ENCODE measurements at regions not wholly inside any gene's neighbourhood (a gene's known extent, or its start where the extent isn't known, plus 50 kb on each side); places are given as distances from the start of the nearest gene placed in this dataset.

DNA sequence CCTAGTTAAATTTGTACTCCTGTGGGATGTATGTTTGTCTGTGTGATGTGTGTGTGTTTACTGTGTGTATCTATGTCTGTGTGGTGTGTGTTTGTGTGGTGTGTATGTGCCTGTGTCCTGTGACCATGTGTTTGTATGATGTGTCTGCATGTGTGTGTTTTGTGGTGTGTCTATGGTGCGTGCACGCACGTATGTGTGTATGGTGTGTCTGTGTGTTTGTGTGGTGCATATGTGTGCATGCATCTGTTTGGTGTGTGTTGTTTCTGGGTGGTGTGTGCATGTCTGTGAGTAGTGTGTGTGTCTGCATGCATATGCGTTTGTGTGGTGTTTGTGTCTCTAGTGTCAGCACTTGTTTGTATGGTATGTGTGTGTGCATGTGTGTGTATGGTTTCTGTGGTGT is 174.2 kb upstream of the RBFOX1 start:
- no peaks in the 10 kb centered on the region for H3K36me3 Mint-ChIP-seq
- no peak overlapping the region for H3K27ac Mint-ChIP-seq
- H3K27me3 Mint-ChIP-seq: no peaks in the 10 kb centered on the region
- no peaks in the 10 kb centered on the region for H3K4me1 Mint-ChIP-seq (ENCODE audit: low read depth)
- H3K4me3 Mint-ChIP-seq: no peak overlapping the region
- no peaks in the 10 kb centered on the region for H3K9me3 Mint-ChIP-seq (ENCODE audit: low read depth)

DNA sequence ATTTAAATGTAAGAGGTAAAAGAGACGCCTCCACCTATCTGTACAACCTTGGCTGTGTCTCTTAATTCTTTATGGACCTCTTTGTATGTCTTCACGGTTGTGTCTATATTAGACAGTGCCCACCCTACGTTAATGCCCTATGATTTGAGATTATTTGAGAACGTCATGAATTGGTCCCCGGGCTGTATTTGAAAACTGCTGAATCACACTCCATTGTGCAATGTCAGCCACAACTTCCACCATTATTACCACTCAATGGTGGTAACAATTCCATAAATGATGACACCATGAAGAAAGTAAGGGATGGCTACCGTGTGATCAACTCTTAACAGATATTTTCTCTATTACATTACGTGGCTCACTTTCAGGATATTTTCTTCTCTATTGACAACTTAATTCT is 182.4 kb upstream of the RBFOX1 start:
- no peaks in the 10 kb centered on the region for H3K4me1 Mint-ChIP-seq (ENCODE audit: low read depth)
- H3K27ac Mint-ChIP-seq: no peak overlapping the region
- H3K36me3 Mint-ChIP-seq: no peaks in the 10 kb centered on the region
- no peaks in the 10 kb centered on the region for H3K27me3 Mint-ChIP-seq
- H3K4me3 Mint-ChIP-seq: no peak overlapping the region
- peaks cover 21% of the 10 kb centered on the region for H3K9me3 Mint-ChIP-seq (ENCODE audit: low read depth)

DNA sequence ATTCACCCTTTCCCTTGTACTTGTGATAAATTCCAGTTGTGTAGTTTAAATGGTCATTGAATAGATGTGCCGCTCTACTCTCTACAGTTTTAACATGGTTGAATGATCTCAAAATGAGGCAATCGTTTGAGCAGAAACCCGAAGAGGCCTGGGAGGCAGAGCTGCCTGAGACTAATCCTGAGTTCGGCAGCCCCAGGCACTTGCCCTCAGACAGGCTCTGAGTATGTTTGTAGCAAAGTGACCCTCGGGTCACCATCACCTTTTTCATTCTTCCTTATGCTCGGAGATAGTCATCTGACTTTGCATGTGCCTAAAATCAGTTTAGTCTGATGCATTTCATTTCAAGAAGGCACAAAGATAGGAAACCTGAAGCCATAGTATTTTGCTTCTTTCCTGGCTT is 184.0 kb upstream of the RBFOX1 start:
- H3K9me3 Mint-ChIP-seq (ENCODE audit: low read depth): peaks cover 21% of the 10 kb centered on the region
- H3K27me3 Mint-ChIP-seq: no peaks in the 10 kb centered on the region

GRCh38 chr16:7140899-7141298 is 191.7 kb upstream of the RBFOX1 start:
- Mint-ChIP-seq H3K27me3 (no peaks in the 10 kb centered on the region), H3K4me1 (ENCODE audit: low read depth) (no peaks in the 10 kb centered on the region), H3K9me3 (ENCODE audit: low read depth) (no peaks in the 10 kb centered on the region), H3K36me3 (no peaks in the 10 kb centered on the region), H3K4me3 (no peak overlapping the region), H3K27ac (no peak overlapping the region)

More for the DNA sequence above, 184.0 kb upstream of the RBFOX1 start:
- no peaks in the 10 kb centered on the region for H3K36me3 Mint-ChIP-seq
- H3K4me3 Mint-ChIP-seq: no peak overlapping the region
- H3K4me1 Mint-ChIP-seq (ENCODE audit: low read depth): no peaks in the 10 kb centered on the region
- no peak overlapping the region for H3K27ac Mint-ChIP-seq

- Mint-ChIP-seq H3K36me3 (no peaks in the 10 kb centered on the region), H3K27me3 (no peaks in the 10 kb centered on the region), H3K27ac (no peak overlapping the region), H3K4me1 (ENCODE audit: low read depth) (no peaks in the 10 kb centered on the region), H3K4me3 (no peak overlapping the region), H3K9me3 (ENCODE audit: low read depth) (no peaks in the 10 kb centered on the region)
These were observed 194.9 kb upstream of the RBFOX1 start for GRCh38 chr16:7137560-7138330.

DNA sequence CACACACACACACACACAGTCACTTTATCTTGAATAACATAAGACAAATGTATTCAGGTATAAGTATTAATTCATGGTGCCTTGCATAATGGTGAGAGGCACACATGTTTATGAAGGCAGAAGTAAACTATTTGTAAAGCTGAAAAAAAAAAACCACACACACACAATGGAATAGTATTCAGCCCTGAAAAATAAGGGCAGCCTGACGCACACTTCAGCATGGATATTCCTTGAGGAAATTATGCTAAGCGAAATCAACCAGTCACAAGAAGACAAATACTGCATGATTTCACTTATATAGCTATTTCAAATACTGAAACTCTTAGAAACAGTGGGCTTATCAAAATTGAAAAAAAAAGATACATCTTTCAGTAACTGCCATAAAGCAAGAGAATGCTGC is 200.2 kb upstream of the RBFOX1 start:
- Mint-ChIP-seq H3K27ac (no peak overlapping the region), H3K4me1 (ENCODE audit: low read depth) (no peaks in the 10 kb centered on the region), H3K36me3 (no peaks in the 10 kb centered on the region), H3K27me3 (no peaks in the 10 kb centered on the region), H3K4me3 (no peak overlapping the region), H3K9me3 (ENCODE audit: low read depth) (no peaks in the 10 kb centered on the region)

GRCh38 chr16:7124701-7125100 is 207.9 kb upstream of the RBFOX1 start:
- H3K27ac Mint-ChIP-seq: no peak overlapping the region
- H3K27me3 Mint-ChIP-seq: no peaks in the 10 kb centered on the region
- no peak overlapping the region for H3K4me3 Mint-ChIP-seq
- no peaks in the 10 kb centered on the region for H3K36me3 Mint-ChIP-seq
- no peaks in the 10 kb centered on the region for H3K9me3 Mint-ChIP-seq (ENCODE audit: low read depth)
- no peaks in the 10 kb centered on the region for H3K4me1 Mint-ChIP-seq (ENCODE audit: low read depth)

GRCh38 chr16:7124242-7124641 is 208.4 kb upstream of the RBFOX1 start:
- Mint-ChIP-seq H3K9me3 (ENCODE audit: low read depth) (no peaks in the 10 kb centered on the region), H3K4me1 (ENCODE audit: low read depth) (no peaks in the 10 kb centered on the region), H3K27me3 (no peaks in the 10 kb centered on the region), H3K27ac (no peak overlapping the region), H3K36me3 (no peaks in the 10 kb centered on the region), H3K4me3 (no peak overlapping the region)

DNA sequence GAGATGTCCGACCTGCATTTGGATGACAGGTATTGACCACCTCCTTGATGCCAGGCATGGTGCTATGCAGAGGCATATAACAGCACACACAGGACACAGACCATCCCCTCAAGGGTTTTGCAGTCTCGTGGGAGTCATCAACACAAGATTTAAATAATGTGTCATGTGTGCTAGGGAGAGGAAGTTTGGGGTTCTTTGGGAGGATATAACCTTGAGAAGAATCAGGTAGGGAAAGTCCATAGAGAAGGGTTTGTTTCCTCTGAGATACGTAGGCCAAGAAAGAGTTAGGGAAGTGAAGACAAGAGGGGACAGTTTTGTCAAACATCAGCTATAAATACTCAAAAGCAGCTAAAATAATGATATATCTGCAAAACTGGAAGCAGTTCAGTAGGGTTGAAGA is 215.9 kb upstream of the RBFOX1 start:
- Mint-ChIP-seq H3K4me3 (no peak overlapping the region), H3K9me3 (ENCODE audit: low read depth) (peaks cover 1% of the 10 kb centered on the region), H3K36me3 (no peaks in the 10 kb centered on the region), H3K4me1 (ENCODE audit: low read depth) (no peaks in the 10 kb centered on the region), H3K27me3 (no peaks in the 10 kb centered on the region), H3K27ac (no peak overlapping the region)

GRCh38 chr16:7115898-7116297 is 216.7 kb upstream of the RBFOX1 start:
- no peaks in the 10 kb centered on the region for H3K27me3 Mint-ChIP-seq
- H3K4me3 Mint-ChIP-seq: no peak overlapping the region
- no peak overlapping the region for H3K27ac Mint-ChIP-seq
- peaks cover 3% of the 10 kb centered on the region for H3K9me3 Mint-ChIP-seq (ENCODE audit: low read depth)
- no peaks in the 10 kb centered on the region for H3K36me3 Mint-ChIP-seq
- H3K4me1 Mint-ChIP-seq (ENCODE audit: low read depth): no peaks in the 10 kb centered on the region

GRCh38 chr16:7113949-7114348 is 218.7 kb upstream of the RBFOX1 start:
- H3K4me1 Mint-ChIP-seq (ENCODE audit: low read depth): no peaks in the 10 kb centered on the region
- no peak overlapping the region for H3K4me3 Mint-ChIP-seq
- no peaks in the 10 kb centered on the region for H3K36me3 Mint-ChIP-seq
- no peaks in the 10 kb centered on the region for H3K27me3 Mint-ChIP-seq
- peaks cover 3% of the 10 kb centered on the region for H3K9me3 Mint-ChIP-seq (ENCODE audit: low read depth)
- H3K27ac Mint-ChIP-seq: no peak overlapping the region

DNA sequence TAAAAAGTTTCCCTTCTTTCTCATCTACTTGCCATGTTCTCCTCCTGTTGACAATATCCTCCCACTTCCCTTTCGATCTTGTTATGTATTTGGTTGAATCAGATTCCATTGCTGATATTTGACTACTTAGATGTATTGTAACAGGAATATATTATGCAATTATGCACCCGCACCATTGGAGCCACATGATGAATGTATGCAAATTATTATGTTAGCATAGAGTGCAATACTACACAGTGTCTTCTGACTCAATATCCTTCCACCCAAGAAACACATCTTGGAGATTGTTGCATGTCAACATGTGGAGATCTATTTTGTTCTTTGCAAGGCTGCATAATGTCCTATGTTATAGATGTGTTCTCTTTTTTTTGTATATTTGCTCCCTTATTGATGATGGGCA is 219.2 kb upstream of the RBFOX1 start:
- H3K9me3 Mint-ChIP-seq (ENCODE audit: low read depth): peaks cover 3% of the 10 kb centered on the region
- no peak overlapping the region for H3K4me3 Mint-ChIP-seq
- no peak overlapping the region for H3K27ac Mint-ChIP-seq
- H3K27me3 Mint-ChIP-seq: no peaks in the 10 kb centered on the region
- H3K36me3 Mint-ChIP-seq: no peaks in the 10 kb centered on the region
- H3K4me1 Mint-ChIP-seq (ENCODE audit: low read depth): no peaks in the 10 kb centered on the region

- Mint-ChIP-seq H3K4me1 (ENCODE audit: low read depth) (no peaks in the 10 kb centered on the region), H3K36me3 (no peaks in the 10 kb centered on the region), H3K27me3 (no peaks in the 10 kb centered on the region), H3K27ac (no peak overlapping the region), H3K9me3 (ENCODE audit: low read depth) (peaks cover 3% of the 10 kb centered on the region), H3K4me3 (no peak overlapping the region)
These were observed 221.4 kb upstream of the RBFOX1 start for GRCh38 chr16:7111265-7111664.

DNA sequence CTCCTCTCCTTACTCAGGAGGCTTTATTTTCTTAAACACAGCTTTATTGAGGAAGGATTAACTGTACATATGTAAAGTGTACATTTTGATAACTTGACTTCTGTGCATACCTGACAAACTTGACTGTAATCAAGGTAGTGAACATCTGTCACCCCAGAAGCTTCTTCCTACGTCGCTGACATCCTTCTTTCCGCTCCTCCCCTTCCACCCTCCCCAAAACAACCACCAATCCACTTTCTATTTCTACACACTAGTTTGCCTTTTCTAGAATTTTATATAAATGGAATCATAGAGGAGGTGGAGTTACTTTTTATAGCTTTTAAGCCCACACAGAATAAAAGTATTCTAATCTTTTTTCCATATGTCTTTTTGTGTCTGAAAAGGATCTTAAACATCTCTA is 225.2 kb upstream of the RBFOX1 start:
- Mint-ChIP-seq H3K36me3 (no peaks in the 10 kb centered on the region), H3K9me3 (ENCODE audit: low read depth) (peaks cover 3% of the 10 kb centered on the region), H3K27ac (no peak overlapping the region), H3K27me3 (no peaks in the 10 kb centered on the region), H3K4me3 (no peak overlapping the region), H3K4me1 (ENCODE audit: low read depth) (no peaks in the 10 kb centered on the region)

DNA sequence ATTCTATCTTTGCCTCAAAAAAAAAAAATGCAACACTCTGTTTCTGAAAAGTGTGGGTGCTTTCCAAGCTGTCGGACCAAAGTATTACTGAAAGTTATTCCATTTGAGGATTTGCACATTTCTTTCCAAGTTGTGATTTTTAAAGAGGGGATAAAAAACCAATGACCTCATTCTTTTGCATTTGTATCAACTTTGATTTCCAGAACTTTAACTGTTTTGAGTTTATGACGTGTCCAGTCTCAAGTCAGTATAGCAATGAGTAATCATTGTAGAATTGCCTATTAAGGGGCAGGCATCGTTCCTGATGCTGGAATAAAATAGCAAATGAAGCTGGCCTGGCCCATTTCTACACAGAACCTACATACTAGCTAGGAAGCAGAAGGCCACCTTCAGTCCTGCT is 229.6 kb upstream of the RBFOX1 start:
- Mint-ChIP-seq H3K9me3 (ENCODE audit: low read depth) (peaks cover 6% of the 10 kb centered on the region), H3K27me3 (no peaks in the 10 kb centered on the region), H3K4me3 (no peak overlapping the region), H3K4me1 (ENCODE audit: low read depth) (no peaks in the 10 kb centered on the region), H3K36me3 (no peaks in the 10 kb centered on the region), H3K27ac (no peak overlapping the region)

DNA sequence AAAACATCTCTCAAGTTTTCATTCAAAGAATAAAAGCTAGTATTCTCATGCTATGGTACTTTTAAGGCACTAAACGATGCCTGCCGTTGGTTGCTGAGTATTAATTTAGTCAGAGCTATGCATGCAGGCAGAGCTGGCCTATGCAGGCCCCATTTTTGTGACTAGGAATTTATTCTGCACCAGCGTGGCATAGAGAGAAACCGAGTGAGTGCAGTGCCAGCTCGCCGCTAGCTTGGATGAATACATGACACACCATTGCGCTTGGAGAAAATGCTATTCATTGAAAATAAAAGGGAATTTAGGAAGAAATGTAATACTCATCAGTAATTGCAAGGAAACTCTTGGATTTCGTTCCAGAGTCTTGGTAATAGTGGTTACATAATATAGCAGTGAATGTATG is 231.6 kb upstream of the RBFOX1 start:
- Mint-ChIP-seq H3K4me3 (no peak overlapping the region), H3K27me3 (no peaks in the 10 kb centered on the region), H3K4me1 (ENCODE audit: low read depth) (no peaks in the 10 kb centered on the region), H3K27ac (no peak overlapping the region), H3K36me3 (no peaks in the 10 kb centered on the region), H3K9me3 (ENCODE audit: low read depth) (peaks cover 11% of the 10 kb centered on the region)
